A549 (cell line): ENCODE measurements at regions not wholly inside any gene's neighbourhood (a gene's known extent, or its start where the extent isn't known, plus 50 kb on each side); places are given as distances from the start of the nearest gene placed in this dataset.

ENCODE experiments used
- ATAC-seq, 2 experiments: fragments of 200-7000 bp in 1 of 2; fragments of >200 bp in 1 of 2; cut with Nextera tagmentation in 1 of 2; cut with Tn5 transposase in 1 of 2; 3 replicates each; pipeline versions ENCODE4 v1.8.0 to v1.9.1; 2018 to 2020; ENCODE audit warnings: mild to moderate bottlenecking in 1 of 2, moderate library complexity in 1 of 2
- CTCF ChIA-PET: fragments of 300-600 bp; sonication (Branson Sonifier 250); formaldehyde crosslinking; extraction: SDS; loops from one replicate; lab custom pipeline; 2021; ENCODE audit warnings: antibody characterized with exemption, inconsistent platforms; lab: Yijun Ruan, JAX
- POLR2A ChIA-PET: fragments of 350-600 bp; formaldehyde crosslinking; extraction: SDS; loops from one replicate; lab custom pipeline; 2021; ENCODE audit warnings: antibody characterized with exemption, inconsistent platforms; lab: Yijun Ruan, JAX
- DNase-seq, 2 experiments: peaks; one replicate each; pipeline versions ENCODE4 v3.0.0 to v3.0.0-alpha.2; 2011 to 2016; ENCODE audit warnings: low read depth in 1 of 2, low spot score in 1 of 2
- FAIRE-seq: peaks from 2 replicates; lab custom pipeline; 2011; peaks lifted over from hg19 to GRCh38; lab: Jason Lieb, UNC
- H3K27ac ChIP-seq, 2 experiments: fragments of >200 bp; sonication (Bioruptor Twin); formaldehyde crosslinking; 3 replicates each; pipeline ENCODE4 v1.5.1; 2016 to 2017
- H3K4me1 ChIP-seq: fragments of >200 bp; sonication (Bioruptor Twin); formaldehyde crosslinking; 3 replicates; pipeline ENCODE4 v1.6.1; 2016
- H3K4me2 ChIP-seq: fragments of >200 bp; sonication (Bioruptor Twin); formaldehyde crosslinking; 3 replicates; pipeline ENCODE4 v1.6.1; 2016
- H3K4me3 ChIP-seq: fragments of >200 bp; sonication (Bioruptor Twin); formaldehyde crosslinking; 3 replicates; pipeline ENCODE4 v1.5.1; 2016
- H3K9me3 ChIP-seq: fragments of >200 bp; sonication (Bioruptor Twin); formaldehyde crosslinking; 3 replicates; pipeline ENCODE4 v1.6.1; 2016
- CBX8 ChIP-seq: fragments of 200-600 bp; sonication (generic); IDR thresholded peaks from 2 replicates; pipeline ENCODE4 v1.6.1; 2016
- EHMT2 ChIP-seq: fragments of 200-600 bp; sonication (generic); IDR thresholded peaks from 2 replicates; pipeline ENCODE4 v1.6.1; 2016; ENCODE audit warnings: antibody characterized with exemption, low read depth, mild to moderate bottlenecking, moderate library complexity
- ESRRA ChIP-seq: fragments of 150-350 bp; IDR thresholded peaks from 2 replicates; pipeline ENCODE4 v1.6.1; 2014; ENCODE audit warnings: mild to moderate bottlenecking, low read length, borderline replicate concordance
- FOSL2 ChIP-seq, 2 experiments: fragments of 450-650 bp in 1 of 2; fragments of >200 bp in 1 of 2; sonication (Bioruptor Twin) in 1 of 2; formaldehyde crosslinking; IDR thresholded peaks; 2 replicates each; pipeline versions ENCODE4 v1.5.0 to v1.6.1; 2016 to 2020; ENCODE audit warnings: mild to moderate bottlenecking in 1 of 2, moderate library complexity in 1 of 2
- FOXS1 ChIP-seq: fragments of 250-450 bp; sonication (Bioruptor Pico); IDR thresholded peaks from 2 replicates; pipeline ENCODE4 v1.5.0; 2020; ENCODE audit warnings: mild to moderate bottlenecking, moderate library complexity
- HEYL ChIP-seq: fragments of 250-450 bp; sonication (Bioruptor Pico); IDR thresholded peaks from 2 replicates; pipeline ENCODE4 v1.8.0; 2021; ENCODE audit warnings: mild to moderate bottlenecking, moderate library complexity
- HOXB13 ChIP-seq: fragments of 250-450 bp; sonication (Bioruptor Pico); IDR thresholded peaks from 2 replicates; pipeline ENCODE4 v1.5.0; 2020; ENCODE audit warnings: low read depth, mild to moderate bottlenecking, moderate library complexity
- KDM1A ChIP-seq: fragments of 200-600 bp; sonication (generic); IDR thresholded peaks from 2 replicates; pipeline ENCODE4 v1.6.1; 2016; ENCODE audit warnings: low read depth, mild to moderate bottlenecking
- MAZ ChIP-seq: fragments of 150-350 bp; IDR thresholded peaks from 2 replicates; pipeline ENCODE4 v1.6.1; 2014; ENCODE audit warnings: antibody characterized with exemption, low read depth, low read length, borderline replicate concordance
- MYC ChIP-seq: IDR thresholded peaks from 2 replicates; pipeline ENCODE4 v1.6.1; 2012; ENCODE audit warnings: mild to moderate bottlenecking, inconsistent platforms, low read length, improper control_type of control experiment, borderline replicate concordance
- NPAS2 ChIP-seq: fragments of 250-450 bp; sonication (Bioruptor Pico); IDR thresholded peaks from 2 replicates; pipeline ENCODE4 v1.8.0; 2022; ENCODE audit warnings: mild to moderate bottlenecking, moderate library complexity, borderline replicate concordance
- NR3C1 ChIP-seq: fragments of >200 bp; sonication (Bioruptor Twin); formaldehyde crosslinking; IDR thresholded peaks from 3 replicates; pipeline ENCODE4 v1.6.1; 2017
- POLR2AphosphoS2 ChIP-seq: conservative IDR thresholded peaks from 2 replicates; pipeline ENCODE4 v1.6.1; 2012; ENCODE audit warnings: low read length, improper control_type of control experiment, inconsistent platforms
- RNF2 ChIP-seq: fragments of 200-600 bp; sonication (generic); IDR thresholded peaks from 2 replicates; pipeline ENCODE4 v1.6.1; 2016; ENCODE audit warnings: low read depth, mild to moderate bottlenecking, antibody characterized with exemption, moderate library complexity, borderline replicate concordance
- SMC3 ChIP-seq: fragments of >200 bp; sonication (Bioruptor Twin); formaldehyde crosslinking; IDR thresholded peaks from 3 replicates; pipeline ENCODE4 v1.6.1; 2018; ENCODE audit warnings: inconsistent platforms
- TFCP2L1 ChIP-seq: fragments of 250-450 bp; sonication (Bioruptor Pico); IDR thresholded peaks from 2 replicates; pipeline ENCODE4 v1.5.0; 2021; ENCODE audit warnings: mild to moderate bottlenecking
- TP53 ChIP-seq: fragments of 250-450 bp; sonication (Bioruptor Pico); IDR thresholded peaks from 2 replicates; pipeline ENCODE4 v1.5.0; 2021; ENCODE audit warnings: mild to moderate bottlenecking, moderate library complexity
- WGBS: methylation state at CpG from one replicate; pipeline ENCODE4 v1.1.6; 2017; ENCODE audit errors: missing lambda C conversion rate; 5-methylcytosine and 5-hydroxymethylcytosine counted together
- TF ChIP-seq, protein P1 (sequence below): fragments of >200 bp; sonication (Bioruptor Twin); formaldehyde crosslinking; IDR thresholded peaks from 3 replicates; pipeline ENCODE4 v1.5.1; 2016
- TF ChIP-seq, protein P2 (sequence below): IDR thresholded peaks from 2 replicates; pipeline ENCODE4 v1.6.1; 2012
- TF ChIP-seq, protein P3 (sequence below): fragments of >200 bp; sonication (Bioruptor Twin); formaldehyde crosslinking; IDR thresholded peaks from 3 replicates; pipeline ENCODE4 v1.6.1; 2016

DNA sequence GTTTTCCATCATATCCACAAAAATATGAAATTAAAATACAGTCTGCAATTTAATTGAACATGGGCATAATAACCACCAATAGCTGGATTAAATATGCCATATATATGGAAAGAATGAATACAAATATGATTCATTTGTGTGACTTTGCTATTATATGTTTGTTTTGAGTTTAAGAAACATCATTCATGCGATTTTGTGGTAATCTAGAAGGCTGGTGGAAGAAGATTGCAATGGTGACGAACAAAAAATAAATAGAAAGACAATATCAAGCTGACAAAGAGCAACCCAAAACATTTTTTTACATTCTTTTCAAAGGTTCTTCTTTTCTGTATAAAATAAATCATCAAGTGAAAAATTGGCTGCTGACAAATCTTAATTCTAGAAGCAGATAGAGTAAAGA lies 610.0 kb downstream of the MAT2B start:
- ChIA-PET CTCF (no interaction called here), POLR2A (no interaction called here)
- ATAC-seq (no peak), DNase-seq (no peak), FAIRE-seq (no peak)
- H3K4me3 ChIP-seq: no peak overlapping the region
- no peak overlapping the region for H3K4me2 ChIP-seq
- WGBS: 3% methylated on average over 2 of the region's 2 CpGs
- TF ChIP-seq RNF2 (no peak), SMC3 (no peak), NR3C1 (no peak)
- TF ChIP-seq, protein P1, sequence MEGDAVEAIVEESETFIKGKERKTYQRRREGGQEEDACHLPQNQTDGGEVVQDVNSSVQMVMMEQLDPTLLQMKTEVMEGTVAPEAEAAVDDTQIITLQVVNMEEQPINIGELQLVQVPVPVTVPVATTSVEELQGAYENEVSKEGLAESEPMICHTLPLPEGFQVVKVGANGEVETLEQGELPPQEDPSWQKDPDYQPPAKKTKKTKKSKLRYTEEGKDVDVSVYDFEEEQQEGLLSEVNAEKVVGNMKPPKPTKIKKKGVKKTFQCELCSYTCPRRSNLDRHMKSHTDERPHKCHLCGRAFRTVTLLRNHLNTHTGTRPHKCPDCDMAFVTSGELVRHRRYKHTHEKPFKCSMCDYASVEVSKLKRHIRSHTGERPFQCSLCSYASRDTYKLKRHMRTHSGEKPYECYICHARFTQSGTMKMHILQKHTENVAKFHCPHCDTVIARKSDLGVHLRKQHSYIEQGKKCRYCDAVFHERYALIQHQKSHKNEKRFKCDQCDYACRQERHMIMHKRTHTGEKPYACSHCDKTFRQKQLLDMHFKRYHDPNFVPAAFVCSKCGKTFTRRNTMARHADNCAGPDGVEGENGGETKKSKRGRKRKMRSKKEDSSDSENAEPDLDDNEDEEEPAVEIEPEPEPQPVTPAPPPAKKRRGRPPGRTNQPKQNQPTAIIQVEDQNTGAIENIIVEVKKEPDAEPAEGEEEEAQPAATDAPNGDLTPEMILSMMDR: no peak
- no peaks in the 10 kb centered on the region for H3K4me1 ChIP-seq
- H3K27ac ChIP-seq: no peak overlapping the region
- peaks cover 5% of the 10 kb centered on the region for H3K9me3 ChIP-seq

DNA sequence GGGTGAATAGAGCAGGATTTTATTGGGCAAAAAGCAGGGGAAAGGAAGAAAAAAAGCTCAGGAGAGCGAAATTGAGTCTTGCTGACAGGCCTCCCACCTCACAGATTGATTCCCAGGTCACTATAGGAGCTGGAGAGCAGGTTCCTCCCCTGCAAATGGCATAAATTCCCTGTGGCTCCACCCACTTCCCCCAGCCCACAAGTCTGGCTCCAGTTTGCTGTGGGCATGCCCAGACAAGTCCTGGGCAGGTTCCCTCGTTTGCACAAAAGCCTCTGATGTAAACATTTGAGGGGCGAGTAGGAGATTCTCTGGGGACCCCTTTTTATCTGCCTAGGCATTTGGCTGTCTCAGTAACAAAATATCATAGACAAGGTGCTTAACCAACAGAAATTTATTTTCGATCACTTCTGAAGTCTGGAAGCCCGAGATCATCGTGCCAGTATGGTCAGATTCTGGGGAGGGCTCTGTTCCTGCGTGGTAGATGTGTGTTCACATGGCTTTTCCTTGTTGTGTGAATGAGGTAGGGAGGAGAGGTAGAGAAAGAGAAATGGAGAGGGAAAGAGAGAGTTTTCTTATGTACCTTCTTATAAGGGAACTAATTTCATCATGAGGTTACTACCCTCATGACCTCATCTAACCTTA lies 614.5 kb downstream of the MAT2B start:
- ChIA-PET POLR2A (no interaction called here), CTCF (no interaction called here)
- Histone ChIP-seq H3K4me1 (no peaks in the 10 kb centered on the region), H3K4me3 (no peak overlapping the region), H3K4me2 (peak overlapping the region; percentile 34; the same call in 2 of the 3 replicates), H3K9me3 (peaks cover 5% of the 10 kb centered on the region), H3K27ac (peak overlapping the region; percentile 41 to 57; a peak in 5 of 6 replicates)
- ATAC-seq (0 out of 6 replicates have a peak, but pooled peaks of 1 of the 2 experiments have one; percentile 38), DNase-seq (peak in 1 of 2 experiments; percentile 50), FAIRE-seq (no peak)
- TF ChIP-seq TP53 (CRISPR knock-in tag) (peak; percentile 98), KDM1A (no peak)
- WGBS: 2% methylated on average over 7 of the region's 7 CpGs

DNA sequence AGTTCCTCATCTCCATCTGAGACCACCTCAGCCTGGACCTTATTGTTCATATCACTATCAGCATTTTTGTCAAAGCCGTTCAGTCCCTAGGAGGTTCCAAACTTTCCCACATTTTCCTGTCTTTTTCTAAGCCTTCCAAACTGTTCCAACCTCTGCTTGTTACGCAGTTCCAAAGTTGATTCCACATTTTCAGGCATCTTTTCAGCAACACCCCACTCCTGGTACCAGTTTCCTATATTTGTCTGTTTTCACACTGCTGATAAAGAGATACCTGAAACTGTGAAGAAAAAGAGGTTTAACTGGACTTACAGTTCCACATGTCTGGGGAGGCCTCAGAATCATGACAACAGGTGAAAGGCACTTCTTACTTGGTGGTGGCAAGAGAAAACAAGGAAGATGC lies 622.1 kb downstream of the MAT2B start:
- Histone ChIP-seq H3K4me3 (no peak overlapping the region), H3K4me2 (no peak overlapping the region), H3K4me1 (no peaks in the 10 kb centered on the region)
- DNase-seq: no peak
- WGBS: 0% methylated on average over 2 of the region's 2 CpGs
- POLR2A ChIA-PET: no interaction called here
- CTCF ChIA-PET: no interaction called here
- TF ChIP-seq HEYL (CRISPR knock-in tag): no peak
- TF ChIP-seq, protein P2, sequence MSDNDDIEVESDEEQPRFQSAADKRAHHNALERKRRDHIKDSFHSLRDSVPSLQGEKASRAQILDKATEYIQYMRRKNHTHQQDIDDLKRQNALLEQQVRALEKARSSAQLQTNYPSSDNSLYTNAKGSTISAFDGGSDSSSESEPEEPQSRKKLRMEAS: no peak
- no peak for TF ChIP-seq ESRRA
- TF ChIP-seq MAZ: no peak
- TF ChIP-seq, protein P3, sequence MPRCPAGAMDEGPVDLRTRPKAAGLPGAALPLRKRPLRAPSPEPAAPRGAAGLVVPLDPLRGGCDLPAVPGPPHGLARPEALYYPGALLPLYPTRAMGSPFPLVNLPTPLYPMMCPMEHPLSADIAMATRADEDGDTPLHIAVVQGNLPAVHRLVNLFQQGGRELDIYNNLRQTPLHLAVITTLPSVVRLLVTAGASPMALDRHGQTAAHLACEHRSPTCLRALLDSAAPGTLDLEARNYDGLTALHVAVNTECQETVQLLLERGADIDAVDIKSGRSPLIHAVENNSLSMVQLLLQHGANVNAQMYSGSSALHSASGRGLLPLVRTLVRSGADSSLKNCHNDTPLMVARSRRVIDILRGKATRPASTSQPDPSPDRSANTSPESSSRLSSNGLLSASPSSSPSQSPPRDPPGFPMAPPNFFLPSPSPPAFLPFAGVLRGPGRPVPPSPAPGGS: no peak
- TF ChIP-seq FOXS1 (CRISPR knock-in tag): no peak
- no peak for TF ChIP-seq EHMT2
- no peak for TF ChIP-seq FOSL2 (IDR thresholded peaks at IDR 0.05)
- no peak for TF ChIP-seq FOSL2 (CRISPR knock-in tag; IDR thresholded peaks at IDR 0.05)
- TF ChIP-seq MYC: no peak
- TF ChIP-seq HOXB13 (CRISPR knock-in tag): no peak
- no peak for TF ChIP-seq NPAS2 (CRISPR knock-in tag)
- TF ChIP-seq KDM1A: no peak
- TF ChIP-seq TFCP2L1 (CRISPR knock-in tag): no peak
- no peak for TF ChIP-seq CBX8
- TF ChIP-seq POLR2AphosphoS2: no peak
- TF ChIP-seq, all 56 proteins: peak for 0
- H3K27ac ChIP-seq: no peak overlapping the region
- FAIRE-seq (no peak), ATAC-seq (no peak)
- peaks cover 2% of the 10 kb centered on the region; the same call in 1 of the 3 replicates for H3K9me3 ChIP-seq
